Heart left ventricle (tissue), 16 donors: ENCODE measurements at regions not wholly inside any gene's neighbourhood (a gene's known extent, or its start where the extent isn't known, plus 50 kb on each side); places are given as distances from the start of the nearest gene placed in this dataset.
A peak's percentile ranks its signal among the peaks of the same experiment; 100 is the strongest.

Experiments
- ATAC-seq, 4 donors: fragments of 200-7000 bp; cut with Tn5 transposase; one replicate each; pipeline ENCODE4 v1.9.1; 2020 to 2022; ENCODE audit warnings: moderate library complexity in 4 of 4, mild to moderate bottlenecking in 3 of 4, moderate number of reproducible peaks in 1 of 4
- DNase-seq, 5 donors: peaks; one replicate each; pipeline ENCODE4 v3.0.0-alpha.2; 2020
- H3K27ac ChIP-seq, 12 donors: fragments of 200-600 bp; sonication (generic) in 4 of 12; one replicate each; pipeline versions ENCODE4 v1.5.0 to v1.8.0; 2016 to 2022; ENCODE audit warnings: mild to moderate bottlenecking in 2 of 12
- H3K27me3 ChIP-seq, 9 donors: fragments of 200-600 bp; sonication (generic) in 2 of 9; one replicate each; pipeline versions ENCODE4 v1.5.1 to v1.8.0; 2016 to 2022; ENCODE audit warnings: mild to moderate bottlenecking in 3 of 9
- H3K36me3 ChIP-seq, 9 donors: fragments of 200-600 bp; sonication (generic) in 2 of 9; one replicate each; pipeline versions ENCODE4 v1.5.0 to v1.8.0; 2018 to 2022; ENCODE audit warnings: mild to moderate bottlenecking in 2 of 9
- H3K4me1 ChIP-seq, 12 donors: fragments of 200-600 bp; sonication (generic) in 4 of 12; one replicate each; pipeline versions ENCODE4 v1.5.0 to v1.8.0; 2016 to 2022; ENCODE audit warnings: mild to moderate bottlenecking in 3 of 12
- H3K4me3 ChIP-seq, 12 donors: fragments of 200-600 bp; sonication (generic) in 4 of 12; one replicate each; pipeline versions ENCODE4 v1.5.0 to v1.8.0; 2017 to 2022; ENCODE audit warnings: mild to moderate bottlenecking in 9 of 12, moderate library complexity in 4 of 12
- H3K9me3 ChIP-seq, 12 donors: fragments of 200-600 bp; sonication (generic) in 4 of 12; one replicate each; pipeline versions ENCODE4 v1.5.0 to v1.8.0; 2016 to 2022; ENCODE audit warnings: mild to moderate bottlenecking in 1 of 12
- CTCF ChIP-seq, 12 donors: fragments of 200-600 bp; sonication (generic) in 4 of 12; IDR thresholded peaks; one replicate each; pipeline versions ENCODE4 v1.5.0 to v1.8.0; 2018 to 2022; ENCODE audit warnings: antibody characterized with exemption in 12 of 12, mild to moderate bottlenecking in 5 of 12
- POLR2A ChIP-seq, 2 donors: fragments of 450-650 bp; IDR thresholded peaks; one replicate each; pipeline ENCODE4 v1.6.1; 2017; ENCODE audit warnings: antibody characterized with exemption in 2 of 2, mild to moderate bottlenecking in 2 of 2, moderate library complexity in 2 of 2
- WGBS, 4 donors: extraction: QIAGEN DNeasy Blood & Tissue Kit in 2 of 4; methylation state at CpG; one replicate each; pipeline versions ENCODE4 v1.1.5 to v1.1.7; 2013 to 2018; 5-methylcytosine and 5-hydroxymethylcytosine counted together
- intact Hi-C, 10 donors: fragments of 100-400 bp; cut with DNase I; formaldehyde crosslinking; loops; one replicate each; pipeline versions ENCODE4 v1.11.1 to v1.14.2; 2022
- donor health status: ischemic (EF 13 %, LVEDD 7.1; RV severe dilation, severe dysfunction).
- donor health status: healthy with polysubstance abuse.
- donor health status: DM: no; HTN: yes; CAD: no.
- donor health status: DM: no; HTN: no; CAD: no.
- donor health status: ischemic (EF 25% LVEDD 6.9; RV normal size, moderate dysfunction).
- donor health status: ischemic (EF 25% LVEDD 5.7; RV mildly dilated, moderate dysfunction).
- donor health status: healthy.
- donor health status: DM: yes; HTN: yes; CAD: no.
- donor health status: ischemic (EF 35%, LVEDD 5.7; RV mildly dilated, moderate dysfunction).
- donor health status: nonischemic (EF 11% LVEDD 7.7; RV severe dilation, severe dysfunction).
- donor health status: DM: yes; HTN: yes; CAD: no.
- donor health status: PGD.
- donor health status: ischemic (EF 29% LVEDD 5.4; RV normal size, mild dysfunction).
- donor health status: nonischemic (EF 23%, LVEDD 6.1; RV moderate dilation, normal function).

GRCh38 chr2:146532009-146532408 is 1312.8 kb upstream of the ACVR2A start:
- TF ChIP-seq POLR2A (IDR thresholded peaks at IDR 0.05) (no peak), CTCF (IDR thresholded peaks at IDR 0.05) (no peak)
- Histone ChIP-seq H3K4me1 (no peaks in the 10 kb centered on the region), H3K36me3 (no peaks in the 10 kb centered on the region), H3K4me3 (no peak overlapping the region), H3K27ac (no peak overlapping the region), H3K27me3 (no peaks in the 10 kb centered on the region), H3K9me3 (no peaks in the 10 kb centered on the region)
- 91 to 92% (median 91%) methylated on average over 3 of the region's 3 CpGs for WGBS, 4 donors
- ATAC-seq (no peak), DNase-seq (no peak)
- intact Hi-C loops = no loop called here

GRCh38 chr2:146530886-146531285 is 1313.9 kb upstream of the ACVR2A start:
- H3K4me1 ChIP-seq = no peaks in the 10 kb centered on the region
- H3K27me3 ChIP-seq = no peaks in the 10 kb centered on the region
- intact Hi-C loops = no loop called here
- TF ChIP-seq CTCF (IDR thresholded peaks at IDR 0.05) (no peak), POLR2A (IDR thresholded peaks at IDR 0.05) (no peak)
- DNase-seq (no peak), ATAC-seq (no peak)
- H3K9me3 ChIP-seq = no peaks in the 10 kb centered on the region
- no peak overlapping the region for H3K4me3 ChIP-seq
- no peak overlapping the region for H3K27ac ChIP-seq
- no peaks in the 10 kb centered on the region for H3K36me3 ChIP-seq

- no peak for DNase-seq
- TF ChIP-seq CTCF (IDR thresholded peaks at IDR 0.05) = no peak
These were observed 1317.7 kb upstream of the ACVR2A start for GRCh38 chr2:146527166-146527565.

GRCh38 chr2:146523196-146523595 is 1321.6 kb upstream of the ACVR2A start:
- no peaks in the 10 kb centered on the region for H3K27me3 ChIP-seq
- ATAC-seq = no peak
- no peak for DNase-seq
- H3K27ac ChIP-seq = no peak overlapping the region
- no peaks in the 10 kb centered on the region for H3K4me1 ChIP-seq
- TF ChIP-seq CTCF (IDR thresholded peaks at IDR 0.05) (peak in 6 of 12 donors; percentile 12 to 45 (median 32)), POLR2A (IDR thresholded peaks at IDR 0.05) (no peak)
- intact Hi-C loops = no loop called here
- no peaks in the 10 kb centered on the region for H3K36me3 ChIP-seq
- no peaks in the 10 kb centered on the region for H3K9me3 ChIP-seq
- no peak overlapping the region for H3K4me3 ChIP-seq
- 70 to 82% (median 72%) methylated on average over 1 of the region's 1 CpG for WGBS, 4 donors

More at GRCh38 chr2:146527166-146527565, 1317.7 kb upstream of the ACVR2A start:
- Histone ChIP-seq H3K27ac (no peak overlapping the region), H3K4me1 (no peaks in the 10 kb centered on the region), H3K9me3 (no peaks in the 10 kb centered on the region), H3K36me3 (no peaks in the 10 kb centered on the region), H3K4me3 (no peak overlapping the region), H3K27me3 (no peaks in the 10 kb centered on the region)
- intact Hi-C loops = no loop called here
- ATAC-seq = no peak
